AML-193 (cell line): ENCODE measurements at regions not wholly inside any gene's neighbourhood (a gene's known extent, or its start where the extent isn't known, plus 50 kb on each side); places are given as distances from the start of the nearest gene placed in this dataset.

Experiments
- DNase-seq, 2 experiments: peaks; one replicate each; lab custom pipeline; 2025; lab: John Stamatoyannopoulos, UW

DNA sequence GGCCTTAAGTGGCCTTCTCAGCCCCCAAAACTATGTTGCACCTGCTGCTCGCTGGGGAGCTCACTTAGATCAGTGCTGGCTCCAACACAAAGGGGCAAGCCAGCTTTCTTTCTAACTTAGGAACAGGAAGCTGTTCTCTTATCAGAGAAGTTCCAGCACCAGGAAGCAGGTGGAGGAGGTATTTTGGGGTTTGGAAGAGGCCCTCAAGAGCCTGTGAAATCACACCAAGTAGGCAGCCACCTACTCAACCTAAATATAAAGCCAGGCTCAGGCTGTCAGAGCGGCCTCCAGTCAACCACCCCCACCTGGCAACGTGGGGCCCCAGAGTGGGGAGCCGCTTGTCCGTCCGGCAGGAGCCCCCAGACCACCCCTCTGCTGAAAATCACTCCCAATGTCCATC is 152.8 kb downstream of the OLFM1 start:
- DNase-seq = no peak

DNA sequence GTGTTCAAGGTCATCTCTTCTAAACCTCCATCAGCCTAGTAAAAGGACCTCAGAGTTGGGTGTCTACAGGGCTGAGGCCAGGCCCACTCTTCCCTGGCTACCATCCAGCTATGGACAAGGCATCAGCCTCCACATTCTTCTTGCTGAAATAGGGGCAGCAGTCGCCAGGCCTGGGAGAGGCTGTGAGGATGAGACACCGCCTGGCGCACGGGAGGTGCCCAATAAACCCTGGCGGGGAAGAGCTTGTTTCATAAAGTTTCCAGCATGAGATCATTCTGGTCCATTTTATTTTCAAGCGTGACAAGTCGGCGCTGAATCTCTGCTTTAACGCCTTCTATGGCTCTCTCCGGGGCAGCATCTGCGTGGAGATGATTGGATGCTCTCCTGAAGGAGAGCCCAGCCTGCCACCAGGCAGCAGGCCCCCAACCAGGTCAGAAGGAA is 153.4 kb downstream of the OLFM1 start:
- DNase-seq = no peak

GRCh38 chr9:135241381-135242048 is 154.0 kb downstream of the OLFM1 start:
- DNase-seq = no peak

GRCh38 chr9:135242049-135242396 is 154.6 kb downstream of the OLFM1 start:
- DNase-seq = no peak

GRCh38 chr9:135242406-135242805 is 154.9 kb downstream of the OLFM1 start:
- no peak for DNase-seq

GRCh38 chr9:135243201-135244190 is 156.0 kb downstream of the OLFM1 start:
- no peak for DNase-seq

DNA sequence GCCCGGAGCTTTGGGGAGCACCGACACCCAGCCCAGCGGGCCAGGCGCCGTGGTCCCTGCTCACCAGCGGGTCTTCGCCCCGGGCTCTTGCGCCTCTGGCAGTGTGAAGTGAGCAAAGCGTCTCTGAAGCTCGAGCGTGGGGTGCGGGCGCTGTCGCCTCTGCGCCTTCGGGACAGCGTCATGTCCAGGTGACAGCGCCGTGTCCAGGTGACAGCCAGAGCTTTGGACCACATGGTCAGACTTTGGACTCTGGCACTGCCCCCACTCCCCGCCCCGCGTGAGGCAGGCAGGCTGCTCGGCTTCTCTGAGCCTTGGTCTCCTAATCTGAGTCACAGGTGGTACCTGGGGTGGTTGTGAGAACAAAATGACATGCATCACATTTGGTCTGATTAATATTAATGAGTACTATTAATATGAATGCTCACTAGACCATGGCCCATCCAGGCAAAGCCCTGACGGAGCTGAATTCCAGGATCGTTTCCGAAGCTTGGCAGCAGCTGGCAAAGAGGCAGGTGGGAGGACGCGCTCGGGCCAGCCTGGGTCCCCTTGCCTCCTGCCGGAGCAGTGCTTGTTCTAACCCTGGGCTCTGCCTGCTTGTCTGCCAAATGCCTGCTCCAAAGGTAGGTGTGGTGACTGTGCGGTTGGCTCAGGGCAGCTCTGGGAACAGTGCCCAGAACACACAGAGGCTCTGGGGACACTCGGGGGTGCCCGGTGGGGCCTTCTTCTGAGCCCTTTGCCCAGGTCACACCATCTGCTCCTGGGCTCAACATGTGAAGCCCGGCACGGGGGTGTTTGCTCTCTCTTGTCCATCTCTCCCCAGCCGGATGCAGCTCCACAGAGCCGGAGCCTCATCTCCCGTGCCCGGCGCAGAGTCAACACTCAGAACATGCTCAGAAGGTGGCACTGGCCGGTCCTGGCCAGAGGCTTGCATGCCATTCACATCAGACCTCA is 157.1 kb downstream of the OLFM1 start:
- no peak for DNase-seq

- no peak for DNase-seq
Observed at GRCh38 chr9:135245482-135246247, 158.2 kb downstream of the OLFM1 start.

- no peak for DNase-seq
Observed at GRCh38 chr9:135246248-135247205, 159.1 kb downstream of the OLFM1 start.

DNA sequence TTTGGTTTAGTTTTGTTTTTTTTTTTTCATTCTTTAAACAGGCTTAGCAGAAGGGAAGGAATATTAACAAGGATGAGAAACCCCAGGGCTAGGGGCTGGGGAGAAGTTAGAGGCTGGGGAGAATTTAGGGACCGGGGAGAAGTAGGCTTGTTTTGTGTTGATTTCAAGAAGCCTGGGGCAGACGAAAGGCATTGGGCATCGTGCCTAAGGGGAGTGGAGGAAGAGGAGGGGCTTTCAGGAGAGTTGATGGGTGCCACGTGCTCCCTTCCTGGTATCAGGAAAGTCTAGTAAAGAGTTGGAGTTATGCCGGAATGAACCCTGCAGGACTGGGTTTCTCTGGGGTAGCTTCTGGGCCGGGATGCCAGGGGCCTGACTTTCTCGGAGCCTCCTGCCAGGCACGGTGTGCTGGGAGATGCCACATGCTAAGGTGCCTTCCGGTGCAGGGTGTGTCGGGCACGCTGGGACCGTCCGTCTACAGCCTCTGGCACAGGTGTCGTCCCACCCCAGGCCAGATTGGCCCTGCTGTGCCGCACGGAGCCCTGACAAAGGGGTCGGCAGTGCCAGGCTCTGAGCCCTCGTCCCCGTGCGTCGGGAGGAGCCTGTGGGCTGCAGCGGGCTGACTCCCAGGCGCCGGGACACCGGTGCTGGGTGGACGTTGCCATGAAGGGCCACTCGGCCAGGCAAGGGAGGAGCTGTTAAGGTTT is 159.9 kb downstream of the OLFM1 start:
- no peak for DNase-seq

DNA sequence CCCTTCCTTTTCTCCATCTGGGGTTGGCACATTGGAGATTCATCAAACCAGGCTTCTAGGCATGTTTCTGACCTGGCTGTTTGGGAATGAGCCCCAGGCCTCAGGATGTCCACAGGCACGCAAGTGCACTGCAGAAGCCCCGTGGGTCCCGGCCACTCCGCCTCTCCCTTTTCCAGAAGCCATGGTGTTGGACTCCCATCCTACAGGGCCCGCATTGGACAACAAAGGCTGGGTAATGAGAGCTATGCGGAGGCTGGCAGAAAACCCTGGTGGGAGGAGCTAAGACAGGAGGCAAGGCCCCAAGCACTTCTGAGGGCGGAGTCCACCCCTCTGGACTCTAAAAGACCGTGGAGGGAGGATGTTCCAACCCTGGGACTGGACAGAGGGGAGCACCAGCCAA is 160.6 kb downstream of the OLFM1 start:
- no peak for DNase-seq

- DNase-seq = no peak
Observed at GRCh38 chr9:135248721-135249120, 161.3 kb downstream of the OLFM1 start.

DNA sequence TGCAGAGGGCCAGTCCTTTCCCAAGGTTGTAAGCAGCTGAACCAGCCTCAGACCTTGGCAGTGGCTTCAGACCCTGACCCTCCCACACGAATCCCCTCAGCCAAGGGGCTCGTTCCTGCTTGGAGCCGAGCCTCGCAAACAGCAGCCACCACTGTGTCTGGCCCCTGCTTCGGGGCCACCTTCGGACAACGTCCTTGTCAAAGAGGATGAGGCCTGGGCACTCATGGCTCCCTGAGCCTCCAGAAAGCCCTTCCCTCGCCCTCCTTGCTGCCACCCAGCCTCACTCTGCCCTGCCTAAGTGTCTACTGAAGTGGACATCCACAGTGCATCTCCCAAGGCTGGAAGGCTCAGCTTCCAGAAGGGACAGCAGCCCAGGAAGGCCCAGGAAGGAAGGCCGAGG is 161.7 kb downstream of the OLFM1 start:
- DNase-seq = no peak

- DNase-seq = no peak
Observed at GRCh38 chr9:135249711-135250110, 162.2 kb downstream of the OLFM1 start.

- no peak for DNase-seq
Observed at GRCh38 chr9:135251331-135251761, 163.9 kb downstream of the OLFM1 start.

DNA sequence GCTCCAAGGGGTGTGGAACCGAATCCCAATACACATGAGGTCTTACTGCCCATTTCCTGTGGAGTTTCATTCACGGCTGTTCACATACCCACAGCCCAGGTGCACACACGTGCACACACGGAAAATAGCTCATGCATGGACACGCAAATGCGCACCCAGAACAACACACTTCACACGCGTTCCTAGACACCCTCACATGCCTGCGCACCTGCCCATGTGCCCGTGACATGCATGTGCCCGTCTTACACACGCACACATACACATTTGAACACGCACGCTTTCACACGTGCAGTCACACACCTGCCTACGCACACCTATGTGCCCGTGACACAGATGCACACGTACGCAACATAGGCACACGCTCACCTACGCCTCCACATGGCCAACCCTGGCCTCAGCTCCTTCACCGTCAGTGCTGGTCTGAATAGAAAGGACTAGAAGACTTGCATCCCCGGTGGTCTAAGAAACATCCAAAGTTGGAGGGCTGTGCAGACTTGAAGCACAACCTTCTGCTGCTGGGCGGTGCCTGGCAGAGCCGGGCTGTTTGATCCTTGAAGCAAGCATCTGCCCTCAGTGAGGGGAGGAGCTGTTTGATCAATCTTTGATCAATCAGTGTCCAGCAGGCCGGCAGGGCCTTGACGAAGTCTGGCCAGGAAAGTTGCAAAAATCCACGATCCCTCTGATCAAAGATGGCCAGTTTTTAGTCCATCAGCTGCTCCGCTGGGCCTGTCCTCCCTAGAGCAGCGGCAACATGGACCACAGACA is 164.7 kb downstream of the OLFM1 start:
- no peak for DNase-seq

GRCh38 chr9:135252980-135253304 is 165.5 kb downstream of the OLFM1 start:
- no peak for DNase-seq

DNA sequence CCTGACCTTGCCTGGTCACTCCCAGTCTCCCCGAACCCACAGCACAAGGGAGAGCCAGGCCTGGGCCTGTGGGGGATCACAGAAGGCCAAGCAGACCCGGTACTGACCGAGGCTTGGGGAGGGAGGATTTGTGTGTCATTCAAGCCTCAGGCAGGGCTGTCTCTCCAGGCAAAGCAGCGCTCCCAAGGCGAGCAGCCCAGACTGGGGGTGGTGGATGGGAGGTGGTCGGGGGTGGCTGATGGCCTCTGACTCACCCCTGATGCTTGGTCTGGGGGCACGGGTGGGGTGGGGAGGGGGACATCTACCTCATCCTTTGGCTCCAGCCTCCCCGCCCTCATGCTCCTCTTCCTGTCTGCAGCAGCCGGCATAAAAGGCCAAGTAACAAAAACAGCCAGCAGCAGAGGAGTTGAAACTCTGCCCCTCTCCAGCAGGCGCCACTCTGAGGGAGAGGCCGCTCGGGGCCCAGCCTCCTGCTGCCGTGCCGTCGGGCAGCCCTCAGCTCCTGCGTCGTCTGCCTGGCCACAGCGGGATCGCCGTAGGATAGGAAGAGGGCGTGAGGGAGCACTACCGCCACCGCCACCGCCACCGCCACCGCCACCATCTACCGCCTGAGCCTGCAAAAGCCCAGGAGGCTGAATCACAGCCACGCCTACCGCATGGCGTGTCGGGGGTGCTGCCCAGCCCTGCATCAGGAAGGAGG is 166.0 kb downstream of the OLFM1 start:
- DNase-seq = no peak
